ENCODE measurements at regions not wholly inside any gene's neighbourhood (a gene's known extent, or its start where the extent isn't known, plus 50 kb on each side); places are given as distances from the start of the nearest gene placed in this dataset.

- TF ChIP-seq CTCF (conservative IDR thresholded peaks at IDR 0.05; ENCODE audit: low read depth, low read length): no peak
- TF ChIP-seq EZH2 (IDR thresholded peaks at IDR 0.05; ENCODE audit: low read length, unreplicated experiment): no peak
These were observed 279.3 kb upstream of the TENM4 start for GRCh38 chr11:79720115-79720514.

Data from PC-3 (cell line).